Mesothelial cell of epicardium (in vitro differentiated cells): ENCODE measurements at regions not wholly inside any gene's neighbourhood (a gene's known extent, or its start where the extent isn't known, plus 50 kb on each side); places are given as distances from the start of the nearest gene placed in this dataset.

Experiments used
- DNase-seq, 2 experiments: peaks; one replicate each; pipeline ENCODE4 v3.0.0; 2021; ENCODE audit warnings: low spot score in 2 of 2; ENCODE audit not compliant: unreplicated experiment in 2 of 2
- H3K27ac Mint-ChIP-seq: 2 replicates; pipeline ENCODE4 v1.8.0; 2021; ENCODE audit warnings: mixed read lengths
- H3K27me3 Mint-ChIP-seq: 2 replicates; pipeline ENCODE4 v1.8.0; 2021; ENCODE audit warnings: low read depth, mixed read lengths
- H3K36me3 Mint-ChIP-seq: 2 replicates; pipeline ENCODE4 v1.8.0; 2021; ENCODE audit warnings: mixed read lengths
- H3K4me1 Mint-ChIP-seq: 2 replicates; pipeline ENCODE4 v1.8.0; 2021; ENCODE audit warnings: mixed read lengths
- H3K4me3 Mint-ChIP-seq: 2 replicates; pipeline ENCODE4 v1.8.0; 2021; ENCODE audit warnings: mild to moderate bottlenecking, moderate library complexity, mixed read lengths
- H3K9me3 Mint-ChIP-seq: 2 replicates; pipeline ENCODE4 v1.8.0; 2021; ENCODE audit warnings: mixed read lengths
- CTCF ChIP-seq: fragments of 200-600 bp; sonication (generic); IDR thresholded peaks from one replicate; pipeline ENCODE4 v1.5.0; 2021; ENCODE audit warnings: antibody characterized with exemption; ENCODE audit not compliant: unreplicated experiment

- no peaks in the 10 kb centered on the region for H3K4me1 Mint-ChIP-seq
- no peaks in the 10 kb centered on the region for H3K36me3 Mint-ChIP-seq
- no peaks in the 10 kb centered on the region for H3K9me3 Mint-ChIP-seq
- no peak for DNase-seq
- no peak overlapping the region for H3K4me3 Mint-ChIP-seq
- no peak overlapping the region for H3K27ac Mint-ChIP-seq
- peaks cover 8% of the 10 kb centered on the region for H3K27me3 Mint-ChIP-seq
- no peak for TF ChIP-seq CTCF
Observed at GRCh38 chr7:156123362-156123761, 311.1 kb upstream of the SHH start.

- no peaks in the 10 kb centered on the region for H3K4me1 Mint-ChIP-seq
- no peaks in the 10 kb centered on the region for H3K9me3 Mint-ChIP-seq
- no peaks in the 10 kb centered on the region for H3K36me3 Mint-ChIP-seq
- TF ChIP-seq CTCF: no peak
- DNase-seq: no peak
- H3K27ac Mint-ChIP-seq: no peak overlapping the region
- peaks cover 8% of the 10 kb centered on the region for H3K27me3 Mint-ChIP-seq
- no peak overlapping the region for H3K4me3 Mint-ChIP-seq
Observed at GRCh38 chr7:156122752-156123354, 310.6 kb upstream of the SHH start.

- Mint-ChIP-seq H3K36me3 (no peaks in the 10 kb centered on the region), H3K27me3 (peaks cover 8% of the 10 kb centered on the region), H3K4me1 (no peaks in the 10 kb centered on the region), H3K9me3 (no peaks in the 10 kb centered on the region), H3K4me3 (no peak overlapping the region), H3K27ac (no peak overlapping the region)
- DNase-seq: no peak
- TF ChIP-seq CTCF: no peak
Observed at GRCh38 chr7:156121956-156122355, 309.7 kb upstream of the SHH start.

- no peak for TF ChIP-seq CTCF
- Mint-ChIP-seq H3K36me3 (no peaks in the 10 kb centered on the region), H3K4me3 (no peak overlapping the region), H3K9me3 (no peaks in the 10 kb centered on the region), H3K27ac (no peak overlapping the region), H3K4me1 (no peaks in the 10 kb centered on the region), H3K27me3 (peaks cover 8% of the 10 kb centered on the region)
- no peak for DNase-seq
Observed at GRCh38 chr7:156121434-156121833, 309.2 kb upstream of the SHH start.

GRCh38 chr7:156120552-156120951 is 308.3 kb upstream of the SHH start:
- Mint-ChIP-seq H3K4me3 (no peak overlapping the region), H3K9me3 (no peaks in the 10 kb centered on the region)

More at GRCh38 chr7:156120552-156120951, 308.3 kb upstream of the SHH start:
- DNase-seq: no peak
- no peaks in the 10 kb centered on the region for H3K4me1 Mint-ChIP-seq
- H3K27ac Mint-ChIP-seq: no peak overlapping the region
- no peaks in the 10 kb centered on the region for H3K36me3 Mint-ChIP-seq
- peaks cover 8% of the 10 kb centered on the region for H3K27me3 Mint-ChIP-seq
- TF ChIP-seq CTCF: no peak
